ENCODE measurements at regions not wholly inside any gene's neighbourhood (a gene's known extent, or its start where the extent isn't known, plus 50 kb on each side); places are given as distances from the start of the nearest gene placed in this dataset.
"Not testable (repeated sequence)": the region's sequence is repeated elsewhere in the genome, so short reads cannot be mapped to it uniquely, and the experiment has no call there.

GRCh38 chrX:437661-438390 lies 51.1 kb upstream of the PPP2R3B start:
- DNase-seq (ENCODE audit: low spot score), result no peak

- DNase-seq (ENCODE audit: low spot score), result no peak
Measured at GRCh38 chrX:439241-439640, 52.5 kb upstream of the PPP2R3B start.

GRCh38 chrX:439719-440118 lies 53.0 kb upstream of the PPP2R3B start:
- no peak for DNase-seq (ENCODE audit: low spot score)

- no peak for DNase-seq (ENCODE audit: low spot score)
Measured at GRCh38 chrX:440636-441035, 53.9 kb upstream of the PPP2R3B start.

GRCh38 chrX:443536-444210 lies 57.0 kb upstream of the PPP2R3B start:
- no peak for DNase-seq (ENCODE audit: low spot score)

GRCh38 chrX:444305-444704 lies 57.6 kb upstream of the PPP2R3B start:
- DNase-seq (ENCODE audit: low spot score), result no peak

- no peak for DNase-seq (ENCODE audit: low spot score)
Measured at GRCh38 chrX:445727-446126, 59.0 kb upstream of the PPP2R3B start.

GRCh38 chrX:446245-446644 lies 59.5 kb upstream of the PPP2R3B start:
- no peak for DNase-seq (ENCODE audit: low spot score)

GRCh38 chrX:447052-447451 lies 60.3 kb upstream of the PPP2R3B start:
- DNase-seq (ENCODE audit: low spot score), result no peak

- not testable (repeated sequence) for DNase-seq (ENCODE audit: low spot score)
Measured at GRCh38 chrX:451750-452149, 65.0 kb upstream of the PPP2R3B start.

GRCh38 chrX:452598-452997 lies 65.9 kb upstream of the PPP2R3B start:
- DNase-seq (ENCODE audit: low spot score), result no peak

- not testable (repeated sequence) for DNase-seq (ENCODE audit: low spot score)
Measured at GRCh38 chrX:454514-454913, 67.8 kb upstream of the PPP2R3B start.

GRCh38 chrX:455199-455598 lies 68.5 kb upstream of the PPP2R3B start:
- no peak for DNase-seq (ENCODE audit: low spot score)

- DNase-seq (ENCODE audit: low spot score), result no peak
Measured at GRCh38 chrX:455673-456072, 69.0 kb upstream of the PPP2R3B start.

- no peak for DNase-seq (ENCODE audit: low spot score)
Measured at GRCh38 chrX:456146-456545, 69.4 kb upstream of the PPP2R3B start.

GRCh38 chrX:456551-457291 lies 70.0 kb upstream of the PPP2R3B start:
- no peak for DNase-seq (ENCODE audit: low spot score)

GRCh38 chrX:457292-457679 lies 70.6 kb upstream of the PPP2R3B start:
- no peak for DNase-seq (ENCODE audit: low spot score)

GRCh38 chrX:458631-459061 lies 71.9 kb upstream of the PPP2R3B start:
- no peak for DNase-seq (ENCODE audit: low spot score)

GRCh38 chrX:459611-460010 lies 72.9 kb upstream of the PPP2R3B start:
- no peak for DNase-seq (ENCODE audit: low spot score)

GRCh38 chrX:460116-460515 lies 73.4 kb upstream of the PPP2R3B start:
- no peak for DNase-seq (ENCODE audit: low spot score)

GRCh38 chrX:460823-461640 lies 74.3 kb upstream of the PPP2R3B start:
- DNase-seq (ENCODE audit: low spot score), result no peak

GRCh38 chrX:462853-463252 lies 76.1 kb upstream of the PPP2R3B start:
- no peak for DNase-seq (ENCODE audit: low spot score)
